Epithelial cell of prostate (primary cell): ENCODE measurements at regions not wholly inside any gene's neighbourhood (a gene's known extent, or its start where the extent isn't known, plus 50 kb on each side); places are given as distances from the start of the nearest gene placed in this dataset.

ENCODE experiments used
- DNase-seq: peaks from one replicate; pipeline ENCODE4 v3.0.0-alpha.2; 2011; ENCODE audit warnings: low read depth, low spot score
- H3K27ac ChIP-seq: fragments of 450-650 bp; 2 replicates; pipeline ENCODE4 v1.5.1; 2017; ENCODE audit warnings: mild to moderate bottlenecking

DNA sequence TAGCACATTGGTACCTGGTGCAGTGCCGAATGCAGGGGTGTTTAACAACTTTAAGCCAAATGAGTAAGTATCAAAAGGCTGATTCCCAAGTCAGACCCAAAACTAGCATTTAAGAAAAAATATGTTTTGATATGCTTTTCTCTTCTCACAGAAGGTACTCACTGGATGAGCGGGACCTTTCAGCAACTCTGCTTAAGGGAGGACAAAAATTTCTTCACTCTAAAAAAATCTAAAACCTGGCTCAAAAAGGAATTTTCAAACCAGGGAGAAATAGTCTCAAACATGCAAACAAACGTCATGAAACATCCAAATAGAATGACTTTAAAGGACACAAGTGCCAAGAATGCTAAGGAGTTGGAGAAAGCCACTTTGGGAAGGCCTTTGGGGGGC, 962.1 kb downstream of the KCNMA1 start:
- no peak for DNase-seq
- no peak overlapping the region for H3K27ac ChIP-seq

DNA sequence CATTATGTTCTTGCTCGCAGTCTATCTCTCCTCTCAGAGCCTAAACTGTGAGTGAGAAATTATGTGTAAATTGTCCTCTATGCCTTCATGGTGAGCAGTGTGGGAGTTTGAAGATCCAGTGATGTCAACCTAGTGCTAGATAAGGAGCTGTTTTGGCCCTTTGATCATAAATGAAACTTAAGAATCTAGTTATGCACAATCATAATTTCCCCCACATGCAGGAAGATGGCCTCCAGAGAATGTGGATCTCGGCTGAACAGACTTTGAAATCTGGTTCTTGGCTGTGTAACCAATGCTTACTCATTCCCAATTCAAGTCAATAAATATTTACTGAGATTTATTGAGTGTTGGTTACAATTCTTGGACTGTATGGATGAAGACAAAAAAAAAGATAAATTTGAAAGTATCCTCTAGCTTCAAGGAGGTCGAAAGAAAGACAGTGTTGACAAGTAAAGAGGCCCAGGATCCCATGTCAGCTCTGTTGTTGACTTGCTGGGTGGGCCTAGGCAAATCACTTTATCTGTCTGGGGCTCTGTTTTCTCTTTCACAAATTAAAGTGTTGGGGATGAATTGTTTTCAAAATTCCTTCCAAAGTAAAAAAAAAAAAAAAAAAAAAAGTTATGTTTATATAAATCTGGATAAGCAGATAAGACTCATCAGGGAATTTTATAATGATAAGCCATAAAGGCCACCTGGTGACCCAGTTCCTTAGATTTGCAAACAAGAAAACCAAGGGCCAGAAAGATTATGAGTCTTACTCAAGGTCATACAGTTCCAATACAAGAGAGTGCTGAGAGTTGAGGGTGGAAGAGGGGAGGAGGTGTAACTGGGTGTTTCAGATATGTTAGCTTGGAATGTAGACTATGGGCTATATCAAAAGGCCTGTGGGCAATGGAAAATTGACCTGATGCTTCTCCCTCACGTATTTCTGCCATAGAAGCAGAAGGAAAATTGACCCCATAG, 969.9 kb downstream of the KCNMA1 start:
- no peak for DNase-seq
- H3K27ac ChIP-seq = no peak overlapping the region

- H3K27ac ChIP-seq = no peak overlapping the region
- no peak for DNase-seq
Measured at GRCh38 chr10:76666891-76667290, 970.7 kb downstream of the KCNMA1 start.

DNA sequence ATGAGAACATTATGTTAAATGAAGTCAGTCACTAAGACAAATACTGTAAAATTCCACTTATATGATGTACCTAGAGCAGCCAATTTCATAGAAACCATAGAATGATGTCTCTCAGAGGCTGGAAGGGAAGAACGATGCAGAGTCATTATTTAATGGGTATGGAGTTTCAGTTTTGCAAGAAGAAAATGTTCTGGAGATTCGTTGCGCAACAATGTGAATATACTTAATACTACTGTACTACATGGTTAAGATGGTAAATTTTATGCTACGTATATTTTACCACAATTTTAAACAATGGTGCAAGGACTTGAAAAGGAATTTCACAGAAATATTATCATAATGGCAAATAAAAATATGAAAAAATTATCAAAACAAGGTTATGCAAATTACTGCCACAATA, 972.6 kb downstream of the KCNMA1 start:
- no peak overlapping the region for H3K27ac ChIP-seq
- no peak for DNase-seq

DNA sequence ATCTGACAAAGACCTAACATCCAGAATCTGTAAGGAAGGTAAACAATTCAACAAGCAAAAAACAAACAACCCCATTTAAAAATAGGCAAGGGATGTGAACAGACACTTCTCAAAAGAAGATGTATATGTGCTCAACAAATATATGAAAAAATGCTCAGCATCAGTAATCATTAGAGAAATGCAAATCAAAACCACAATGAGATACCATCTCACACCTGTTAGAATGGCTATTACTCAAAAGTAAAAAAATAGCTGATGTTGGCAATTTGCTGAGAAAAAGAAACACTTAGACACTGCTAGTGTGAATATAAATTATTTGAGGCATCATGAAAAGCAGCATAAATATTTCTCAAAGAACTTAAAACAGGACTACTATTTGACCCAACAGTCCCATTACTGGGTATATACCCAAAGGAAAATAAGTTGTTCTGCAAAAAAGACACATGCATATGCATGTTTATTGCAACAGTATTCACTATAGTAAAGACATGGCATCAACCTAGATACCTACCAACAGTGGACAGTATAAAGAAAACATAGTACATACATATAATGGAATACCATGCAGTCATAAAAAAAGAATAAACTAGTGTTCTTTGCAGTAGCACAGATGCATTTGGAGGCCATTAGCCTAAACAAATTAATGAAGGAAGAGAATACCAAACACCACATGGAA, 980.1 kb downstream of the KCNMA1 start:
- H3K27ac ChIP-seq = no peak overlapping the region
- DNase-seq = no peak

DNA sequence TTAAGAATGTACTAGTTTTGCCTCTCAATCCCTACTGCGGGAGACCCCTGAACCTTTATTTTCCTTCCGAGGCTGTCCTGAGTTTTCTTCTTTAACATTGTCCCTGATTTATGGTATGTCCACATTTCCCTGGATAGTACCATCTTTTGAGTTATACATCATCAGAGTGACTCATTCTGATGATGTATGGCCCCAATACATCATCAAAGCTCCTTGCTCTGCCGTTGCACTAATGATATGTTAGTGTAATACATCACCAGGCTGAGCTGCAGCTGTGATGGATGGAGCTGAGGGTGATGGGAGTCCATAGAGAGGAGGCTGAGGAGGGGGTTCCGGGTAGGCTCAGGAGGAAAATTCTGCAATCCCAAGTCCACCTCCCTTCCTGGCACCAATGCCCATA, 986.5 kb downstream of the KCNMA1 start:
- no peak overlapping the region for H3K27ac ChIP-seq
- DNase-seq = no peak

- no peak for DNase-seq
- H3K27ac ChIP-seq = no peak overlapping the region
Measured at GRCh38 chr10:76649723-76650127, 987.9 kb downstream of the KCNMA1 start.

- no peak for DNase-seq
- no peak overlapping the region for H3K27ac ChIP-seq
Measured at GRCh38 chr10:76649254-76649653, 988.4 kb downstream of the KCNMA1 start.

DNA sequence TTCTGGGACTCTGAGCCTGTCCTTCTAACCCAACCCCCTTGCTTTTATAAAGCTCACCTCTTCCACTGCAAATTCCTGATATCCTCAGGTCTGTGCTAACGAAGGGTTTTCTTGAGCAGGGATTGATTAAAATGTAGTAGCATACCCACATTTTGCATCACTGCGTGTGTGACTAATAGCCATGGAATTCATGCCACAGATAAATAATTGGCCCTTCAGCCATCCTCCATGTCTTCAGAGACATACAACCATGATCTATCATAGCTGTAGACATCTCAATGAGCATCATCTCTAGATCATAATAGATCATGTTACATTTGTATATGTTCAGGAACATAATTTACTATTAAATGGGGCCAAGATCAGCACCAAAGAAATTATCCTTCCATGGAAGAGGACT, 990.3 kb downstream of the KCNMA1 start:
- no peak for DNase-seq
- H3K27ac ChIP-seq = no peak overlapping the region

- no peak overlapping the region for H3K27ac ChIP-seq
- DNase-seq = no peak
Measured at GRCh38 chr10:76645341-76645740, 992.3 kb downstream of the KCNMA1 start.

DNA sequence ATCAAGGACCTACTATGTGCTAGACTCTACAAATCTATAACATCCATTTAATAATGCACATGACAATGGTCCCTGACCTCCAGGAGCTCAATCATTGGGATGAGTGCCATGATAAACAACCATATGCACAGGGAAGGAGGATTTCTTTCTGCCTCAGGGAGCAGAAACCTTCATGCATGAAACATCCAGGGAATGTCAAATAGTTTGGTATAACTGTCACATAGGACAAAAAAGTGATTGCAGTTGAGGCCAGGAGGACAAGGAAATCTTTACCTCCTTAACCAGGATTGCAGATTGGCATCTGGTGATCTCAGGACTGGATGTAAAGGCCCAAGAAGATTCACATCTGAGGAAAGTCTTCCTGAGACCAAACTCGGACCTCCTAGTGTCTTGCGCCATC, 993.1 kb downstream of the KCNMA1 start:
- no peak overlapping the region for H3K27ac ChIP-seq
- DNase-seq = no peak

- H3K27ac ChIP-seq = no peak overlapping the region
- no peak for DNase-seq
Measured at GRCh38 chr10:76643511-76643911, 994.1 kb downstream of the KCNMA1 start.

DNA sequence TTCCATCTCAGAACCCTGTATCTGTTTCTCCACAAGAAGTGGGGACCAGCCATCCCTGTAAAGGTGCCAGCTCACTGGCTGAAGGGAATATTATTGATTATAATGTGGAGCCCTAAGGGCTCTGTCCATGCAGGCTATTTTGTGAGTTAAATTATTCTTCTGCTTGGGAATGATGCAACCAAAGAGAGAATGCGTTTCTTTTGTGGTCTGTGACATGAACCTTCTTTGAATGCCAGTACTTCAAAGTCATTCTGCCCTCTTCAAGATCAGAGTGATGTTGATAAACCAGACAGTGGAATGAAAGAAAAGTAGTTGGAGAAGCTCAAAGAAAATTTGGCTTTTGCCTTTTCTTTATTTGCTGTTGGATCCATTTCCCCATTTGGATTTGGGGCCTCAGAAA, 995.2 kb downstream of the KCNMA1 start:
- DNase-seq = no peak
- H3K27ac ChIP-seq = no peak overlapping the region

GRCh38 chr10:76641215-76641614, 996.4 kb downstream of the KCNMA1 start:
- H3K27ac ChIP-seq = no peak overlapping the region
- DNase-seq = no peak

DNA sequence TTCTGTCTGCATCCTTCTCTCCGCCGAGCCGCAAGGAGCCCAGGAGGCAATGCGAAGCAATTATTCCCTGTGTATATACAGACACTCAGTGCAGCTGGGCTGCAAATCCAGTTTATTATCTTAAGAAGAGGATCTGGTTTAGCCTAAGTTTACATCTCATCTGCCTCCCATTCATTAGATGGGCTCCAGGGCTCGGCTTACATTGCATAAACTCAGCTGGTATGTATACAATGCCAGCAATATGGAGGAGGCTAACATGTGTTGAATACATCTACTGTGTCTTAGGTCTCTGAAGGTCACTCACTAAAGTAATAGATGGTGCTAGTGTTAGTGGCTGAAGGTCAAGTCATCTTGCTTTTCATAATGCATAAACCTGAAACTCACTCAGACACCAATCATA, 996.8 kb downstream of the KCNMA1 start:
- DNase-seq = no peak
- H3K27ac ChIP-seq = no peak overlapping the region

GRCh38 chr10:76632767-76633051, 1004.9 kb downstream of the KCNMA1 start:
- no peak overlapping the region for H3K27ac ChIP-seq
- no peak for DNase-seq

GRCh38 chr10:76631884-76632766, 1005.5 kb downstream of the KCNMA1 start:
- H3K27ac ChIP-seq = no peak overlapping the region
- no peak for DNase-seq

DNA sequence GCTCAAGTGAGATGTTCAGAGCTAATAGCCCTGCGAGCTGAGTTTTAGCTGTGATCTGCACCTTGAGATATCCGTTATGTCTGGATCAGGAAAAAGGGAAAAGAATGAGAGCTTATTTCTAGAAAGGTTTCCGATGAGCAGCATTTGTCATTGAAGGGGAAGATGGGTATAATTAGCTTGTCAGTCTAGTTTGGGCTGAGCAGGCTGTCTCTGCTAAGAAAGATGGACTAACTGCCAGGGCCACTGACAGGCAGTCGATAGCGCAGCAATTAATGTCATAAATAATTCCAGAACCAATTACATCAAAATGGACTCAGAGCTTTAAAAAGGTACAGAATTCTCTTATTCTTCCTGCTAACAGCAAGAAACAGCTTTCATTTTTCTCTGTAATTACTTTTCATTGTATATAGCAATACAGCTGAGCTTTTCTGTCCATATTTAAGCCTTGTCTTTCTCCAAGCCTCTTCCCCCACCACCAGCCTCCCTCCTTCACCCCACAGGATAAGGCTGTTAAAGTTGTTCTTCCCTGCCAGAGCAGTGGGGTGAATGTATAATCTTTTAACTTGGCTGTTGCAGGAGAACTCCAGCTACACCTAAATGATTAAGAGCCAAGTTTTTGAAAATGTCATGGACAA, 1006.5 kb downstream of the KCNMA1 start:
- DNase-seq = no peak

GRCh38 chr10:76628801-76629200, 1008.8 kb downstream of the KCNMA1 start:
- DNase-seq = no peak
- no peak overlapping the region for H3K27ac ChIP-seq

More for the DNA sequence above, 1006.5 kb downstream of the KCNMA1 start:
- no peak overlapping the region for H3K27ac ChIP-seq

GRCh38 chr10:76626386-76626785, 1011.2 kb downstream of the KCNMA1 start:
- no peak for DNase-seq
- no peak overlapping the region for H3K27ac ChIP-seq
